HEK293T (cell line): ENCODE measurements at regions not wholly inside any gene's neighbourhood (a gene's known extent, or its start where the extent isn't known, plus 50 kb on each side); places are given as distances from the start of the nearest gene placed in this dataset.

ENCODE experiments used
- ARNT ChIP-seq: fragments of 450-650 bp; IDR thresholded peaks from 2 replicates; pipeline ENCODE4 v1.6.1; 2017; ENCODE audit warnings: mild to moderate bottlenecking
- BHLHE40 ChIP-seq: fragments of 450-650 bp; IDR thresholded peaks from 2 replicates; pipeline ENCODE4 v1.6.1; 2016; ENCODE audit warnings: mild to moderate bottlenecking, moderate library complexity, borderline replicate concordance
- CTBP1 ChIP-seq: fragments of 450-650 bp; IDR thresholded peaks from 2 replicates; pipeline ENCODE4 v1.6.1; 2016; ENCODE audit warnings: borderline replicate concordance
- ELF4 ChIP-seq: fragments of 450-650 bp; IDR thresholded peaks from 2 replicates; pipeline ENCODE4 v1.6.1; 2017; ENCODE audit warnings: antibody characterized with exemption
- FOXA1 ChIP-seq: fragments of 450-650 bp; IDR thresholded peaks from 2 replicates; pipeline ENCODE4 v1.6.1; 2016; ENCODE audit warnings: mild to moderate bottlenecking
- FOXK2 ChIP-seq: fragments of 450-650 bp; IDR thresholded peaks from 2 replicates; pipeline ENCODE4 v1.6.1; 2016; ENCODE audit warnings: mild to moderate bottlenecking
- FOXM1 ChIP-seq: fragments of 450-650 bp; IDR thresholded peaks from 2 replicates; pipeline ENCODE4 v1.6.1; 2017; ENCODE audit warnings: mild to moderate bottlenecking, borderline replicate concordance
- HDGF ChIP-seq: fragments of 450-650 bp; IDR thresholded peaks from 2 replicates; pipeline ENCODE4 v1.6.1; 2017; ENCODE audit warnings: antibody characterized with exemption, borderline replicate concordance
- LEF1 ChIP-seq: fragments of 450-650 bp; IDR thresholded peaks from 2 replicates; pipeline ENCODE4 v1.6.1; 2017; ENCODE audit warnings: mild to moderate bottlenecking, borderline replicate concordance
- PKNOX1 ChIP-seq: fragments of 450-650 bp; IDR thresholded peaks from 2 replicates; pipeline ENCODE4 v1.6.1; 2016
- SP1 ChIP-seq: fragments of 450-650 bp; IDR thresholded peaks from 2 replicates; pipeline ENCODE4 v1.6.1; 2017
- TARDBP ChIP-seq: fragments of 450-650 bp; IDR thresholded peaks from 2 replicates; pipeline ENCODE4 v1.6.1; 2016
- ZNF384 ChIP-seq: fragments of 450-650 bp; IDR thresholded peaks from 2 replicates; pipeline ENCODE4 v1.6.1; 2016

GRCh38 chr5:124575725-124576124 lies 170.7 kb downstream of the ZNF608 start:
- TF ChIP-seq SP1 (no peak), TARDBP (no peak), FOXK2 (no peak), FOXA1 (no peak), ARNT (no peak), ELF4 (no peak), LEF1 (no peak), BHLHE40 (no peak), CTBP1 (no peak), HDGF (no peak), ZNF384 (no peak), PKNOX1 (no peak), FOXM1 (no peak)
